ENCODE measurements at regions not wholly inside any gene's neighbourhood (a gene's known extent, or its start where the extent isn't known, plus 50 kb on each side); places are given as distances from the start of the nearest gene placed in this dataset.

GRCh38 chr12:11568762-11569478 lies 80.6 kb upstream of the ETV6 start:
- no peaks in the 10 kb centered on the region for H3K36me3 ChIP-seq (ENCODE audit: control insufficient read depth, insufficient read depth, low read length)
- H3K27me3 ChIP-seq (ENCODE audit: control insufficient read depth, insufficient read depth, low read length): no peaks in the 10 kb centered on the region
- peaks cover 3% of the 10 kb centered on the region; the same call in 1 of the 2 replicates for H3K4me1 ChIP-seq (ENCODE audit: control insufficient read depth, insufficient read depth, low read length)
- peaks cover 2% of the 10 kb centered on the region; the same call in 1 of the 2 replicates for H3K9me3 ChIP-seq (ENCODE audit: control insufficient read depth, insufficient read depth, low read depth, low read length)
- no peak overlapping the region for H3K9ac ChIP-seq (ENCODE audit: low read length)
- H3K4me3 ChIP-seq (ENCODE audit: low read depth, low read length): no peak overlapping the region
- H3K27ac ChIP-seq (ENCODE audit: low read depth, low read length): no peak overlapping the region

- no peak overlapping the region for H3K9ac ChIP-seq (ENCODE audit: low read length)
- H3K27me3 ChIP-seq (ENCODE audit: control insufficient read depth, insufficient read depth, low read length): no peaks in the 10 kb centered on the region
- H3K36me3 ChIP-seq (ENCODE audit: control insufficient read depth, insufficient read depth, low read length): no peaks in the 10 kb centered on the region
- H3K9me3 ChIP-seq (ENCODE audit: control insufficient read depth, insufficient read depth, low read depth, low read length): peaks cover 8% of the 10 kb centered on the region; the same call in 1 of the 2 replicates
- no peak overlapping the region for H3K4me3 ChIP-seq (ENCODE audit: low read depth, low read length)
- H3K27ac ChIP-seq (ENCODE audit: low read depth, low read length): no peak overlapping the region
- H3K4me1 ChIP-seq (ENCODE audit: control insufficient read depth, insufficient read depth, low read length): peaks cover 3% of the 10 kb centered on the region; the same call in 1 of the 2 replicates
Observed at GRCh38 chr12:11569716-11570115, 79.8 kb upstream of the ETV6 start.

GRCh38 chr12:11573880-11574279 lies 75.6 kb upstream of the ETV6 start:
- no peak overlapping the region for H3K9ac ChIP-seq (ENCODE audit: low read length)
- no peaks in the 10 kb centered on the region for H3K4me1 ChIP-seq (ENCODE audit: control insufficient read depth, insufficient read depth, low read length)
- H3K4me3 ChIP-seq (ENCODE audit: low read depth, low read length): no peak overlapping the region
- H3K27ac ChIP-seq (ENCODE audit: low read depth, low read length): no peak overlapping the region
- H3K27me3 ChIP-seq (ENCODE audit: control insufficient read depth, insufficient read depth, low read length): no peaks in the 10 kb centered on the region
- peaks cover 8% of the 10 kb centered on the region; the same call in 1 of the 2 replicates for H3K9me3 ChIP-seq (ENCODE audit: control insufficient read depth, insufficient read depth, low read depth, low read length)
- H3K36me3 ChIP-seq (ENCODE audit: control insufficient read depth, insufficient read depth, low read length): no peaks in the 10 kb centered on the region

- Histone ChIP-seq H3K4me3 (ENCODE audit: low read depth, low read length) (no peak overlapping the region), H3K36me3 (ENCODE audit: control insufficient read depth, insufficient read depth, low read length) (no peaks in the 10 kb centered on the region), H3K27me3 (ENCODE audit: control insufficient read depth, insufficient read depth, low read length) (no peaks in the 10 kb centered on the region), H3K27ac (ENCODE audit: low read depth, low read length) (no peak overlapping the region), H3K9ac (ENCODE audit: low read length) (no peak overlapping the region), H3K9me3 (ENCODE audit: control insufficient read depth, insufficient read depth, low read depth, low read length) (peaks cover 8% of the 10 kb centered on the region; the same call in 1 of the 2 replicates), H3K4me1 (ENCODE audit: control insufficient read depth, insufficient read depth, low read length) (peaks cover 8% of the 10 kb centered on the region; the same call in 1 of the 2 replicates)
Observed at GRCh38 chr12:11576104-11576503, 73.4 kb upstream of the ETV6 start.

GRCh38 chr12:11577658-11578260 lies 71.7 kb upstream of the ETV6 start:
- Histone ChIP-seq H3K27ac (ENCODE audit: low read depth, low read length) (no peak overlapping the region), H3K4me1 (ENCODE audit: control insufficient read depth, insufficient read depth, low read length) (peaks cover 10% of the 10 kb centered on the region; the same call in 1 of the 2 replicates), H3K36me3 (ENCODE audit: control insufficient read depth, insufficient read depth, low read length) (no peaks in the 10 kb centered on the region), H3K27me3 (ENCODE audit: control insufficient read depth, insufficient read depth, low read length) (no peaks in the 10 kb centered on the region), H3K9me3 (ENCODE audit: control insufficient read depth, insufficient read depth, low read depth, low read length) (peaks cover 8% of the 10 kb centered on the region; the same call in 1 of the 2 replicates), H3K9ac (ENCODE audit: low read length) (no peak overlapping the region), H3K4me3 (ENCODE audit: low read depth, low read length) (no peak overlapping the region)

GRCh38 chr12:11578461-11578993 lies 70.9 kb upstream of the ETV6 start:
- no peaks in the 10 kb centered on the region for H3K36me3 ChIP-seq (ENCODE audit: control insufficient read depth, insufficient read depth, low read length)
- no peak overlapping the region for H3K27ac ChIP-seq (ENCODE audit: low read depth, low read length)
- peaks cover 10% of the 10 kb centered on the region; the same call in 1 of the 2 replicates for H3K4me1 ChIP-seq (ENCODE audit: control insufficient read depth, insufficient read depth, low read length)
- no peak overlapping the region for H3K9ac ChIP-seq (ENCODE audit: low read length)
- no peaks in the 10 kb centered on the region for H3K27me3 ChIP-seq (ENCODE audit: control insufficient read depth, insufficient read depth, low read length)
- no peak overlapping the region for H3K4me3 ChIP-seq (ENCODE audit: low read depth, low read length)
- peaks cover 8% of the 10 kb centered on the region; the same call in 1 of the 2 replicates for H3K9me3 ChIP-seq (ENCODE audit: control insufficient read depth, insufficient read depth, low read depth, low read length)

GRCh38 chr12:11580125-11580751 lies 69.2 kb upstream of the ETV6 start:
- H3K27ac ChIP-seq (ENCODE audit: low read depth, low read length): no peak overlapping the region
- H3K4me1 ChIP-seq (ENCODE audit: control insufficient read depth, insufficient read depth, low read length): peaks cover 10% of the 10 kb centered on the region; the same call in 1 of the 2 replicates
- no peak overlapping the region for H3K9ac ChIP-seq (ENCODE audit: low read length)
- no peaks in the 10 kb centered on the region for H3K27me3 ChIP-seq (ENCODE audit: control insufficient read depth, insufficient read depth, low read length)
- no peak overlapping the region for H3K4me3 ChIP-seq (ENCODE audit: low read depth, low read length)
- no peaks in the 10 kb centered on the region for H3K9me3 ChIP-seq (ENCODE audit: control insufficient read depth, insufficient read depth, low read depth, low read length)
- no peaks in the 10 kb centered on the region for H3K36me3 ChIP-seq (ENCODE audit: control insufficient read depth, insufficient read depth, low read length)

GRCh38 chr12:11581179-11581755 lies 68.2 kb upstream of the ETV6 start:
- Histone ChIP-seq H3K4me1 (ENCODE audit: control insufficient read depth, insufficient read depth, low read length) (peaks cover 10% of the 10 kb centered on the region; the same call in 1 of the 2 replicates), H3K4me3 (ENCODE audit: low read depth, low read length) (no peak overlapping the region), H3K27me3 (ENCODE audit: control insufficient read depth, insufficient read depth, low read length) (no peaks in the 10 kb centered on the region), H3K9me3 (ENCODE audit: control insufficient read depth, insufficient read depth, low read depth, low read length) (no peaks in the 10 kb centered on the region), H3K9ac (ENCODE audit: low read length) (no peak overlapping the region), H3K36me3 (ENCODE audit: control insufficient read depth, insufficient read depth, low read length) (no peaks in the 10 kb centered on the region), H3K27ac (ENCODE audit: low read depth, low read length) (no peak overlapping the region)

- Histone ChIP-seq H3K9me3 (ENCODE audit: control insufficient read depth, insufficient read depth, low read depth, low read length) (0 out of 2 replicates have a peak, but pooled peaks cover 2% of the 10 kb centered on the region), H3K36me3 (ENCODE audit: control insufficient read depth, insufficient read depth, low read length) (no peaks in the 10 kb centered on the region), H3K9ac (ENCODE audit: low read length) (no peak overlapping the region), H3K27me3 (ENCODE audit: control insufficient read depth, insufficient read depth, low read length) (no peaks in the 10 kb centered on the region), H3K4me1 (ENCODE audit: control insufficient read depth, insufficient read depth, low read length) (peaks cover 10% of the 10 kb centered on the region; the same call in 1 of the 2 replicates), H3K27ac (ENCODE audit: low read depth, low read length) (no peak overlapping the region), H3K4me3 (ENCODE audit: low read depth, low read length) (no peak overlapping the region)
Observed at GRCh38 chr12:11584221-11584855, 65.1 kb upstream of the ETV6 start.

- Histone ChIP-seq H3K4me1 (ENCODE audit: control insufficient read depth, insufficient read depth, low read length) (peaks cover 20% of the 10 kb centered on the region), H3K9me3 (ENCODE audit: control insufficient read depth, insufficient read depth, low read depth, low read length) (0 out of 2 replicates have a peak, but pooled peaks cover 2% of the 10 kb centered on the region), H3K4me3 (ENCODE audit: low read depth, low read length) (no peak overlapping the region), H3K27me3 (ENCODE audit: control insufficient read depth, insufficient read depth, low read length) (no peaks in the 10 kb centered on the region), H3K9ac (ENCODE audit: low read length) (no peak overlapping the region), H3K27ac (ENCODE audit: low read depth, low read length) (no peak overlapping the region), H3K36me3 (ENCODE audit: control insufficient read depth, insufficient read depth, low read length) (no peaks in the 10 kb centered on the region)
Observed at GRCh38 chr12:11592484-11592883, 57.0 kb upstream of the ETV6 start.

All from HUES6 (cell line).